RWPE1 (cell line): ENCODE measurements at regions not wholly inside any gene's neighbourhood (a gene's known extent, or its start where the extent isn't known, plus 50 kb on each side); places are given as distances from the start of the nearest gene placed in this dataset.
A peak's percentile ranks its signal among the peaks of the same experiment; 100 is the strongest.

Source experiments
- CTCF ChIA-PET: fragments of 350-600 bp; sonication (Branson Sonifier 250); formaldehyde crosslinking; extraction: SDS; loops from one replicate; lab custom pipeline; 2021; lab: Yijun Ruan, JAX
- POLR2A ChIA-PET: fragments of 400-600 bp; formaldehyde crosslinking; extraction: SDS; loops from one replicate; lab custom pipeline; 2020; ENCODE audit warnings: antibody characterized with exemption; ENCODE audit not compliant: low non-redundant PET; lab: Yijun Ruan, JAX
- DNase-seq: peaks from one replicate; pipeline ENCODE4 v3.0.0; 2012; ENCODE audit warnings: low spot score
- H3K27ac ChIP-seq: fragments of 450-650 bp; 2 replicates; pipeline ENCODE4 v1.5.1; 2017
- CTCF ChIP-seq: fragments of 450-650 bp; conservative IDR thresholded peaks from 2 replicates; pipeline ENCODE4 v1.5.1; 2017; ENCODE audit warnings: low read depth, mild to moderate bottlenecking

- peak; percentile 48 for DNase-seq
- CTCF ChIA-PET = interaction anchor here (0.7 kb wide), 1 partner anchor 34 kb away, joined by 3 read pairs; no protein-coding TSS in a partner anchor
- POLR2A ChIA-PET = no interaction called here
- H3K27ac ChIP-seq = no peak overlapping the region
- TF ChIP-seq CTCF = no peak
These were observed 144.2 kb downstream of the PCSK1 start for GRCh38 chr5:96288845-96289185.

- TF ChIP-seq CTCF = no peak
- no peak overlapping the region for H3K27ac ChIP-seq
- DNase-seq = no peak
- POLR2A ChIA-PET = no interaction called here
- CTCF ChIA-PET = interaction anchor here (0.6 to 0.7 kb wide), 2 partner anchors 21 to 34 kb away, joined by 3 read pairs; no protein-coding TSS in a partner anchor
These were observed 144.7 kb downstream of the PCSK1 start for GRCh38 chr5:96288166-96288844.

GRCh38 chr5:96287136-96287535 is 145.9 kb downstream of the PCSK1 start:
- no peak overlapping the region for H3K27ac ChIP-seq
- ChIA-PET POLR2A (no interaction called here), CTCF (no interaction called here)
- DNase-seq = no peak
- TF ChIP-seq CTCF = no peak

- POLR2A ChIA-PET = no interaction called here
- CTCF ChIA-PET = no interaction called here
- no peak for TF ChIP-seq CTCF
- no peak for DNase-seq
- no peak overlapping the region for H3K27ac ChIP-seq
These were observed 147.2 kb downstream of the PCSK1 start for GRCh38 chr5:96285823-96286222.

GRCh38 chr5:96284727-96285389 is 148.2 kb downstream of the PCSK1 start:
- no peak for TF ChIP-seq CTCF
- ChIA-PET POLR2A (no interaction called here), CTCF (interaction anchor here (0.5 to 0.6 kb wide), 3 partner anchors 25 to 40 kb away, joined by 3 to 4 read pairs (median 4); no protein-coding TSS in a partner anchor)
- DNase-seq = no peak
- no peak overlapping the region for H3K27ac ChIP-seq

GRCh38 chr5:96283589-96283988 is 149.5 kb downstream of the PCSK1 start:
- no peak for DNase-seq
- H3K27ac ChIP-seq = no peak overlapping the region
- ChIA-PET POLR2A (no interaction called here), CTCF (no interaction called here)
- TF ChIP-seq CTCF = no peak
